Activated CD8-positive, alpha-beta memory T cell treated with anti-CD3 and anti-CD28 coated beads, Interleukin-2, amount 50 U/mL, for 24 hours (primary cell): ENCODE measurements at regions not wholly inside any gene's neighbourhood (a gene's known extent, or its start where the extent isn't known, plus 50 kb on each side); places are given as distances from the start of the nearest gene placed in this dataset.

ENCODE experiments used
- DNase-seq: peaks from one replicate; pipeline ENCODE4 v3.0.0-alpha.2; 2020; ENCODE audit errors: extremely low read depth

DNA sequence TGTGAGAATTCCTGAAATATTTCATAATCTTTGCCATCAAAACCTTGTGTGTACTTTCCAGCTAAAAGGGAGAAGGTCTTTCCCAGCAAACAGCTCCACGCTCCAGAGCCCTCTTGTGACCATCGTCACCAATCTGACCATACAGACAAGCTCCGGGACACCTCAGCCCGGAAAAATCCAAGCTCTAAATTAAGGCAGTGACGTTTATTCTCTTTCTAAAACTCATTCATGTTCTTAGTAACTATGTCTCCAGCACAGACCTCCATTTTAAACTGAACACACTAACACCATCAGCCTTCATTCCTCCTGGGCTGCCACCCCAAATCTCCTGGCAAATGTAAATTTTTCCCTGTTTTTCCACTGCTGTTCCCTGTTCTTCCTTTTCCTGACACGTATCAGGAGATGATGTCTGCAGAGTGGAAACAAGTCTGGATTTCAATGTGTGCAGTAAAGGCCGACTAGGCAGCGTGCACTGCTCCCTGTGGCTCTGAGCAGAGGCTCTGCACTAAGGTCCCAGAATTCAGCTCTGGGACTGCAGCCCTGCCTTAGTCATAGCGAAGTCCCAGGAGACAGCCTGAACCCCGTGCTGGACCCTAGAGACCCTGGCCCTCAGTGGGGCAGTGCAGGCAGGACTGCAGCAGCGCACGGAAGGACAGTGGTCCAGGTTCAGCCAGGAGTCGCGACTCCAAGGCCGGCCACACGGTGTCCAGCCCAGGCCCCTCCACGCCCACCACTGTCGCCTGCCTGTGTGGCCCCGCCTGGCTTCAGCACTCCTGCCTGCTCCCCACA, 452.5 kb upstream of the SALL3 start:
- DNase-seq: no peak

DNA sequence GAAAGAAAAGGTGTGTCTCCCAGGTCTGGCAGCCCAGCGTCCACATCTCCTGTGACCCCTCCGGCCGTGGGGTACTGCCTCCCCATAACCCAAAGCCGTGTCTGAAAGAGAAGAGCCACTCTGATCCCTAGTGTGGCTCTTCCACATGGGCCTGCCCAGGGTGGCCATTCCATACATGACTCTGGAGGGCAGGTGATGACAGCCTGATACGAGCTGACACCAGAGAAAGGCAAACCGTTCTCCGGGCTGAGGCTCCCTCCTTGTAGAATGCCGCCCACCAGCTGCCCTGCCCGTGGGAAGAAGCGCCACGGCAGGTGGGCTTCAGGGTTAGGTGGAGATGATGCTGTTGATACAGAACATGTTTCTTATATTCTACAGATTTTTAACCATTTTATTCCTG, 451.6 kb upstream of the SALL3 start:
- no peak for DNase-seq

DNA sequence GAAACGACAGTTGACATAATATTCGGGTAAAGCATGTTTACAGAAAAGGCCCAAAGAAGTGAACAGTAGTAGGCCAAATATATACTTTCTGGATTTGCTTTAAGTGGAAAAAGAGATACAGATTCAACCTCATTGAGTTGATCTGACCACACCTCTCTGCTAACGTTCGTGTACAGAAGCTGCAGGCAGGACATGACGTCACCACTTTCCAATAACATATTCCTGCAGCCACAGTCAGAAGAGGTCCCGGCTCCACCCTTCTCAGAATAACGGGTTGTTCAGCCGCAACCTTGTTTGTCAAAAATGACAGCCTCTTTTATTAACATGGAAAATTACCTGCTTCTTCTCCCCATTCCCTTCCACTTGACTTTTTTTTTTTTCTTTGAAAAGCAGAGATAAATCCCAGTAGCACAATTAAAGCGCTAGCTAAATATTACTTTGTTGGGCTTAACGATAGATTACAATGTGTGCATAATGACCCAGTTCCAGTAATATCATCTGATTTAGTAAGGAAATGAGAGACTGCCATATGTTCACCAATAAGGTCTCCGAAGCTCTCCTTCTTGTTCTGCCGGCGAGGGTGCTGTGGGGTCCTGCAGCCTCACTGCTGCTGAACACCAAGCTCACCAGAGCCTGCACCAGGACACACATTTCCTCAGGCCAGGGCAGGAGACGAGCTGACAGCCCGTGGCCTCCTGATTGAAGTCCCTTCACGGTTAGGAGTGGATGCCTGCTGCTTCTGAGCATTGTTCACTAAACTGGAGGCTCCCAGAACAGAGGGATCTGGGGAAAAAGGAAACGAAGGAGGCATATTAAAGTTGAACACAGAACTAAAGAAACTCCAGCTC, 451.0 kb upstream of the SALL3 start:
- DNase-seq: no peak

DNA sequence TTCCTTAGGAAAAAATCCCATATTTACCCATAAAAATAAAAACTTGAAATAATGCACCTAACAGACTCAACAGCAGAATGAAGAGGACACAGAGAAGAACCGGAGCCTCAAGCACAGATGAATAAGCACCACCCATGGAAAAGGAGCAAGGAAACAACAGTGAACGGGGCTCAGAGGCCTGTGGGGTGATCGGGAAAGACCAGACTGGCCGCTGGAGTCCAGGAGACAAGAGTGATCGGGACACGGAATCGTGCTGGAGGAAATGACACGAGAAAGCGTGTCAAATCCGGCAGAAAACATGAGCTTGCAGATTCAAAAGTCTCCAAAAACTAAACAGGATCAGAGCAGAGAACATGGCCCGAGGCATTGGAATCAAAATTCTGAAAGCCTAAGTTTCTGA, 448.0 kb upstream of the SALL3 start:
- DNase-seq: no peak

DNA sequence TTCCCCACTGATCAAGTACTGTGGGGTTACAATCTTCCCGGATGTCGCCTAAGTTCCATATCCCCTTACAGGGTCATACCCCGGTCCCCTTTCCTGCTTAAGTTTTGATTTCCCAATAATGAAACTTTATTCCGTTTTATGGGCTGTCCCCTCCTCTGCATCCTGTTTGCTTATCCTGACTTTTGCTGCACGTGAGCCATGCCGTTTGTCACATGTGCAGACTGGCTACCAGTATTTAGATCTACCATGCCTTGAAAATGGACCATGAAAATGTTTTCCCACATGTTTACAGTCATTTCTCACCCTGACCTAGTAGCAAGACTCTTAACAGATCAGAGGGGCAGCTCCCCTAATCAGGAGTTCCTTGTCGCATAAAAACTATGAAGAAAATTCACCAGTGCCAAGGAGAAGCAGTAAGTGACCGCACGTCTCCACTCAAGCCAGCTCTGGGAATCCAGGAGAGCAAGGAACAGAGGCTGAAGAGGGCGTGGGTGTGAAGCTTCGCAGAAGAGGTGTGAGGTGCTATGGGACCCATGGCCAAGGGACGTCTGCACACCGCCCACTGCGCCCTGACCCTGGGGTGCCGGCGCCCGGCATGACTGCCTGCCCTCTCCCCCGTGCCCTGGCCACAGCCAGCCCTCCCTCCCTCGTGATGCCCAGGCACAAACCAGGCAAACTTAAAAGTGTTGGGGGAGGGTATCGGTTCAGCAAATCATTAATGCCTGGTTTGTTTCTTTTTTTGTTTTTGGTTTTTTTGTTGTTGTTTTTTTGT, 440.8 kb upstream of the SALL3 start:
- DNase-seq: no peak

DNA sequence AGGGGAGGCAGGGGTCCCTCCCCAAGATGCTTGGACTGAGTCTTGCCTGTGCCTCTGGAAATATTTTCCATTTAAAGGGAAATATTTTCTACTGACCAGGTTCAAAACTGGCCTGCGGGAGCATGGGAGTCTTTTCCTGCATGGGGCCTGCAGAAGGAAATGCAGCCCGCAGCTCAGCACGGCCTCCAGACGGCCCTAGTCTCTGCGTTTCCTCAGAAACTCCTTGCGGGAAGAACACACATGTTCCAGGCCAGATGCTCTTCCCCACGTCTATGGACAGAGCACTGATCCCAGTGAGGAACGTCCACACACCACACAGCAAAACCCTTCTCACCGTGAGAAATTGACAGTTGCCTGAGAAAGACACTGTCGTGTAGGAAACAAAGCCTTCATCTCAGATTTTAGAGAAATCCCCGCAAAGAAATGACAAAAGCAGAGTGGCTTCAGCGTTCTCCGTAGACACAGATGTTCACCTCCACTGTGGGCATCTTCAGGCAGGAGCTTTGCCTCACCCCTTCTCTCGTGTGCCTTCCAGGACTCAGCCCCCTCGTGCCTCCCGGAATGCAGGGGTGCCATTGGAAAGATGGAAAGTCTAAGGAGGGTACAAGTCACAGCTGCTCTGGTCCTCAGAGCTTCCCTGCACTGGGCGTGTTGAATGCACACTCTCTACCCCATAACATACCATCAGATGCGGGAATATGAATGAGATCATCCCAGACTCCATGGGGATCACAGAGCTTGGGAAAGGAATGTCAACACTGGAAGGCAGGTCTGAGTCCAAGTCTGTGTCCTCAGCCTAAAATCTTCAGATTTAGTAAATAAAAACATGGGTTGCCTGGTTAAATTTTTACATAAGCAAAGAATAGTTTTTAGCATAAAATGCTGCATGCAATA, 438.7 kb upstream of the SALL3 start:
- no peak for DNase-seq

DNA sequence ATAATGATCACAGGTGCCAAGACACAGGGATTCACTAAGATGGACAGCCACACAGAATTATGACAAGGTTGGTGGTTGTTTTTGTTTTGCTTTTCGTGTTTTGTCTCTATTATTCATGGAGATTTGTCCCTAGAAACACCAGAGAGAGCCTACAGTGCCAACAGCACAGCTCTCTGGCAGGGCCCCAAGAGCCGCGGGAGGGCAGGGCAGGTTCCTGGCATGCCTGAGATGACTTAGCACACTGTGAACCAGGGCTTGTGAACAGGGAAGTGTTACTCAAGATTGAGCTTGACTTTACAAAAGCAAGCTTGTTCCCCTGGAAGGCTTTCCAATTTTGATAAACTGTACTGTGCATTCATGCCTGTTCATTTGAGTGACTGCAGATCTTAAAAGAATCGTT, 437.4 kb upstream of the SALL3 start:
- DNase-seq: no peak

DNA sequence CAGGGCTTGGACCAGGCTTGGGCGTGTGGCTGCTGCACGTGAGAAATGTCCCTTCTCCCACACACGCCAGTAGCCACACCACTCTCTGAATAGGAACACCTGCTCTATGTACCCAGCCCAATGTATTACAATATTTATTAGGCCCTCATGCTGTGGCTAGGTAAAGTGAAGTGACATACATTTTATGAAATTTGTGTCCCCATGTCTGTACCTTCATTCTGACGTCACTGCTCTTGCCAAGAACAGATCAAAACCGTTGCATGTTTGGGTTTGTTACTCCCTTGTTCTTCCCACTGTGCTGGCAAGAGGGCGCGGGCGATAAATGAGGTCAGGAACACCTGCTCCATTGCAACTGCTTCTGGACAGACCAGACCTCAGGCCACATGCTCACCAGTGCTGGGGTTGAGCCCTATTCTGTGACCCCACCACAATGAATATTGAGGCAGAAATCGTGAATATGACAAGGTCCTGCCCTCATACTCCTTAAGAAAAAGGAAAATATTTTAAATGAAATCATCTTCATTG, 436.4 kb upstream of the SALL3 start:
- DNase-seq: no peak

DNA sequence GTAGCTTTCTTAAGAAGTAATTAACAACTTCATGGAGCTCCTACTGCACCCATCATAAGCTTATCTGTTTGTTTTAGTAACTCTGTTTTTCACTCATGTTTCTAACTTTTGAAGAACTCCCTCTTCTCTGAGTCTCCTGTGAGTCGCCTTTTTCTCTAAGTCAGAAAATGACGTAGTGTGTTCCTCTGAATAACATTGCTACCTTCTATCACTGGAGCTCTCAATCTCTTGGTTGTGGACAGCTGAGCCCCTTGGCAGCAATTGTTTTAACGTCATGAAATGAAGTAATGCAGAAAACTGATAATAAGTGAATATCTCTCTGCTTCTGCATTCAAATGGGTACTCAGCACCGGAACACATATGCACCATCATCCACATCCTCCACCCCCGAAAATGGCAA, 433.3 kb upstream of the SALL3 start:
- DNase-seq: no peak

DNA sequence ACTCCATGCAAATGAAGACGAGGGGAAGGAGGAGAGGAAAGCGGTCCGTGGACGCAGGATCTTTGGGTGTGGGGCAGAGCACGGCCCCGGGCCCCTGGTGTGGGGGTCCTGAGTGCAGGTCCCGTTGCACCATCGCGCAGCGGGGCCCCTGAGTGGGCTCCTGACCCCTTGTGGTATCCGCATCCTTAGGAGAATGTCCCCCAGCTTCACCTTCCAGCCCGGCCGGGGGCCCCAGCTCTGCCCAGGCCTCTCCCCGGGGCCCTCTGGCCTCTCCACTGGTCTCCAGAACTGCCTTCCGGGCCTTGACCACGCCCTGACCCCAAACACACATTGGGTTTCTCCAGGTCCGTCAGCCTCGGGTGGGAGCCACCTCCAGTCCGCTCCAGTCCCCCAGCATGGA, 431.8 kb upstream of the SALL3 start:
- DNase-seq: no peak

DNA sequence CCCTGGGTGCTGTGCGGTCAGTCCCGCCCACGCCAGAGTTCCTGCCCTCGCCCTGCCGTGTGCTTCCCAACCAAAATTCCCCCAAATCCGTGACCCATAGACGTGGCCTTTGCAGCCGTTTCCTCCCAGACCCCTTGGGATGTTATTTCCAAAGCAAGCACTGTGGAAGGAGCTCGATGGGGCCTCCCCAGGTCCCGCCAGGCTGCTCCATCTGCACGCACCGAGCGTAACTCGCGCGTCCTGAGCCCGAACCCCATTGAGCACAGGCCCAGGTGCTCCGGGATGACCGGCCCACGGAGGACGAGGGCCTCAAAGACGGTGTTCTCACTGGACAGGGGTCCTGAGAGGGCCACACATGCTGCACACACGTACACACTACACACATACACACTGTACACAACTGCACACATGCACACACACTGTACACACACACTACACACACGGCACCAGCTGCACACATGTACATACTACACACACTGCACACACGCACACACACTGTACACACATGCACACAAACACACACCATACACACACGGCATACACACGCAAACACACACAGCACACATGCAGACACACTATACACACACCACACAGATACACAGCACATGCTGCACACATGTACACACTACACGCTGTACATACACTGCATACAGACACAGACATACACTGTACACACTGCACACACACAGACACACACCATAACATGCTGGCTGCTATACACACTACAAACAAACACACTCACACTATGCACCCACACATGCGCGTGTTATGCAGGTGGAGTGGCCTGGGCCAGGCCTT, 431.2 kb upstream of the SALL3 start:
- no peak for DNase-seq

DNA sequence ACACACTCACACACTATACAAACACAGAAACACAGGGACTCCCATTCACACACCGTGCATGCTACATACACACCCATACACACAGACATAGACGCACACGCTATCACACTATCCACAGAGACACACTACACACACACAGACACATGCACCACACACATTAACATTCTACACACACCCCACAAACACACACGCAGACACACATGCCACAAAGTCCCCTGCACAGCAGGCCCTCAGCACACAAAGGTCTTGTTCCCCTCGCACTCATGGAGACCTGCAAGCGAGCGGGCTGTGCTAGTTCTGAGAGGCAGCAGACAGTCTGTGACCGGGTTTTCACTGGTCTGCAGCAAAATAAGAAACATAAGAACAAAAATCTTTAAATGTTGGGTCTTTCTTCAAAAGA, 429.6 kb upstream of the SALL3 start:
- no peak for DNase-seq

DNA sequence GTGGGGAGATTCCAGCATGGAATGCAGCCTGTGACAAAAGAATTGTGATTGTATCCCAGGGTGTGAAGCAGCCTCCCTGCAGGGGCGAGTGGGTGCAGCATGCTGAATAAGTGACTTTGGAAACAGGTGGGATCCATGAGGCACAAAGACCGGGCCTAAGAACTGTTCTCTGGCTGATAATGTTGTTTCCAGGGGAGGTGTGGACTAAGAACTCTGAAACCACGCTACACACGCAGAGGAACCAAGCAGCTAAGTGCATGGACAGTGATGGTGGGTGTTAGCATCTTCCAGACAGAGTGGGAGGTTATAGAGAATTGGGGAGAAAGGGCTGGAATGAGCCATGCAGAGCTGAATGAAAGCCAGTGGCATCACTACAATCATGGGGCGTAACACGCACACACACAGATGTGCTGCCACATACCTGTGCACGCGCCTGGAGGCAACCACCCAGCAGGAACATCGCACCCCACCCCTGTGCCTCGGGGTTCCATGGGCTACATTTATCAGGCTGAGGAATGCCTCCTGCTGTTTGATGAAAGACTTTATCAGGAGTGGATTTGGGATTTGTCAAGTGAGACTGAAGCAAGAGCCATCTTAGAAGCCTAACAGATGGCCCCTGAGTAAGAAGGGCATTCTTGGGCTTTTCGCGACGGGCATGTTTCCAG, 424.5 kb upstream of the SALL3 start:
- no peak for DNase-seq

DNA sequence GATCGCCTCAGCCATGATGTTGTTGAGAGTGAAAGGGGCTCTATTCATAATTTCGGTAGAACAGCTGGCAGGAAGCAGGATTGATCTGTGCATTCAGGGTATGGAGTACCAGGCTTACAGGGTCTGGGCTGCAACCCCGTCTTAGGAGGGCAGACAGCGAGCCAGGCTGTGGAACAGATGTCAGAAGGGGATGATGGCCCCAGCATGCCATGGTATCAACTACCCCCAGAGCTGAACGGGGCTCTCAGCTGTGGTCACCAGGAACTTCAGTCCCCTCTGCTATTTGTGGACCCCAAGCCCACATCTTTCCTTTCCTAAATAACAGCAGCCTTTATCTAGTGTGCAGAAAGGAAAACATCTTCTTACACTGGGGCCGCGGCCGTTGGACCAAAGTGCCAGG, 422.2 kb upstream of the SALL3 start:
- no peak for DNase-seq

DNA sequence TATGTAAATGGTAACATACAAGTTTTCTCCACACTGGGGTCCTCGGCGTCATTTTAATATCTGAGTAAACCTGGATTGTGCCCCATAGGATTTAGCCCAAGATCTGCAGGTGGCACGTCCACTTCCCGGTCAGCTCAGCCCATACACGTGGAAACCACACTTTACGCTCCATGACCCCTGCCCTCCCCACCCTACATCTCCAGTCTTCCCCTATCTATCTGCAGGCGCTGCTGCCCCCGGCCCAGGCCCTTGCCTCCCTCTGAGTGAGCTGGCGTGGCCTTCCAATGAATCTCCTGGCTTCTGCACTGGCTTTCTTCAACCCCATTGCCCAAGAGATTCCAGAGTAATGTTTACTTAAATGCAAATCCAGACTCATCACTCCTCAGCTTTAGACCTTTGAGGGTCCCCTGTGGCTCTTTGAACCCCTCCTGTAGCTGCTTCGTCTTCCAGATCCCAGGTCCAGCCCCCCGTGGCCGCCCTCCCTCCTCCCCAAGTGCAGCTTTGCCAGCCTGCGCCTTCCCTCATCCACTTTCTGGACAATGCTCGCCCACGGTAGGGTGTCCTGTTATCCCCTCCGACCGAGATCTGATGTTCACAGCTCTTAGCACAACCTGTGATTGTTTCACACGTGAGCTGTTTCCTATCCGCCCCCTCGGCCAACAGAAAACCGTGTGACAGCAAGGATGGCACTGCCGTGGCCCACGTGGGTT, 421.4 kb upstream of the SALL3 start:
- no peak for DNase-seq

DNA sequence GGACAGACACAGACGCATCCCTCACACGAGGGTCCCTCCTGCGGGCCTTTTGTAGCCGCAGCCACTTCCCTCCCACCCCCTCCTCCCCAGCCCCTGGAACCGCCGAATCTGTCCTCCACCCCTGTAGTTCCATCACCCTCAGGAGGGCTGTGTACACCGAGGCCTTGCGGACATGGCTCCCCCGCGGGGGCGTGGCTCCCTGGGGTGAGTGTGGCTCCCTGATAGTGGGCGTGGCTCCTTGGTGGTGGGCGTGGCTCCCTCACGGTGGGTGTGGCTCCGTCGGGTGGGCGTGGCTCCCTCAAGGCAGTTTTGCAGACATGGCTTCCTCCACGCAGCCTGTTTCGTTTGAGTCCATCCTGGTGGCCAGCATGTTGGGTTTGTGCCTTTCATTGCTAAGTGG, 420.7 kb upstream of the SALL3 start:
- no peak for DNase-seq

DNA sequence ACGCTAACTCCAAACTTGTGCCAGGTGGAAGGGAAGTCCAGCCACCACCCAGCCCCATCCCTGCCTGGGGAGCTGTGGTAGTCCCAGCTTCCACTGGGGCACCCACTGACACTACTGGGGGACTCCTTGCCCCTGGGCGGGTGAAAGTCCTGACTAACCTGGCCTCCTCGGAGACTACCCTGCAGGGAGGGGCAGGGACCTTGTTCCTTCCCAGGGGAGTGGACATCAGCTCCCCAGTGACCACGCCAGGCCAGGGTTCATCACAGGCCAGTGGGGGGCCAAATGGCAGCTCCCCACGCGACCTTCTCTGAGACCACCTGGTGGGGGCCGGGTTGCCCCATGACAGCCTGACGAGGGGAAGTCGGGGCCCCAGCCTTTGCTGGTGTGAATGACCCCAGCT, 420.0 kb upstream of the SALL3 start:
- DNase-seq: no peak

DNA sequence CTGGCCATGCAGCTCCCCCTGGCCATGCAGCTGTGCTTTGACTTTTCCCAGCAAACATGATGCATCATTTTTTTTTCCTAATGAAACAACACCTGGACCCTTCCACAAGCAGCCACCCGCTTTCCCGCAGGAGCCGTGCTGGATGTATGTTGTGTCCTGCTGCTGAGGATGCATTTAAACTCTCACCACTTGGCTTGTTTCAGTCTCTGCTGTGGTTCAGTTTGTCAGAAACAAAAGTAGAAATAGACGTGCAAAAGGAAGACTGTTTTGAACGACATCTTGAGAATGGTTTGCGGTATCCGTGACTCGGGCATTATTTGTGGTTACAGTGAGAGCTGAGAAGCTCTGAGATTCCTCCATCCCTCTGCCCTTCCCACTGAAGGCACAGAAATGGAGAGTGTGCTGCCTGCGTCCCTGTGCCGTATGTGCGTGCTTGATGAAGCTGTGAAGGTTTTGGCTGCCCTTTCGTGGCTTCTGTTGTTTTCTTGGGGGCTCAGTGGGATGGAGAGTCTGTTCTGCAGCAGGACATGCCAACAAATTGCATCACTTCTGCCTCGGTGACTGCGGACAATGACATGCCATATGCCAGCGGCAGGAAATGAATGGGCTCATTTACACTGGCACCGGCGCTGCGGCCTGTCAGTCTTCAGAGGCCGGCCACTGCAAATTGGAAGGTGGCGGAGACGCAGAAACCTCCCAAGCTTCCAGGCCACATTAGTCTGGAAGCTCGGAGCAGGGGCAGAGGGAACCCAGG, 417.7 kb upstream of the SALL3 start:
- DNase-seq: no peak
